HEK293T (cell line): ENCODE measurements at regions not wholly inside any gene's neighbourhood (a gene's known extent, or its start where the extent isn't known, plus 50 kb on each side); places are given as distances from the start of the nearest gene placed in this dataset.

Experiments
- CTCF ChIA-PET: fragments of 350-600 bp; formaldehyde crosslinking; extraction: SDS; loops from one replicate; lab custom pipeline; 2021; ENCODE audit warnings: antibody characterized with exemption, inconsistent platforms; lab: Yijun Ruan, JAX
- POLR2A ChIA-PET: fragments of 350-600 bp; formaldehyde crosslinking; extraction: SDS; loops from one replicate; lab custom pipeline; 2020; ENCODE audit warnings: antibody characterized with exemption, inconsistent platforms; lab: Yijun Ruan, JAX
- DNase-seq: peaks from one replicate; pipeline ENCODE4 v3.0.0; 2012; ENCODE audit warnings: mixed read lengths; ENCODE audit errors: extremely low spot score
- ARNT ChIP-seq: fragments of 450-650 bp; IDR thresholded peaks from 2 replicates; pipeline ENCODE4 v1.6.1; 2017; ENCODE audit warnings: mild to moderate bottlenecking
- BHLHE40 ChIP-seq: fragments of 450-650 bp; IDR thresholded peaks from 2 replicates; pipeline ENCODE4 v1.6.1; 2016; ENCODE audit warnings: mild to moderate bottlenecking, moderate library complexity, borderline replicate concordance
- CTBP1 ChIP-seq: fragments of 450-650 bp; IDR thresholded peaks from 2 replicates; pipeline ENCODE4 v1.6.1; 2016; ENCODE audit warnings: borderline replicate concordance
- ELF4 ChIP-seq: fragments of 450-650 bp; IDR thresholded peaks from 2 replicates; pipeline ENCODE4 v1.6.1; 2017; ENCODE audit warnings: antibody characterized with exemption
- FOXA1 ChIP-seq: fragments of 450-650 bp; IDR thresholded peaks from 2 replicates; pipeline ENCODE4 v1.6.1; 2016; ENCODE audit warnings: mild to moderate bottlenecking
- FOXK2 ChIP-seq: fragments of 450-650 bp; IDR thresholded peaks from 2 replicates; pipeline ENCODE4 v1.6.1; 2016; ENCODE audit warnings: mild to moderate bottlenecking
- FOXM1 ChIP-seq: fragments of 450-650 bp; IDR thresholded peaks from 2 replicates; pipeline ENCODE4 v1.6.1; 2017; ENCODE audit warnings: mild to moderate bottlenecking, borderline replicate concordance
- HDGF ChIP-seq: fragments of 450-650 bp; IDR thresholded peaks from 2 replicates; pipeline ENCODE4 v1.6.1; 2017; ENCODE audit warnings: antibody characterized with exemption, borderline replicate concordance
- L3MBTL2 ChIP-seq: fragments of 450-650 bp; conservative IDR thresholded peaks from 2 replicates; pipeline ENCODE4 v1.6.1; 2016; ENCODE audit warnings: mild to moderate bottlenecking
- LEF1 ChIP-seq: fragments of 450-650 bp; IDR thresholded peaks from 2 replicates; pipeline ENCODE4 v1.6.1; 2017; ENCODE audit warnings: mild to moderate bottlenecking, borderline replicate concordance
- NFRKB ChIP-seq: fragments of 450-650 bp; IDR thresholded peaks from 2 replicates; pipeline ENCODE4 v1.6.1; 2016; ENCODE audit warnings: mild to moderate bottlenecking, moderate library complexity
- PKNOX1 ChIP-seq: fragments of 450-650 bp; IDR thresholded peaks from 2 replicates; pipeline ENCODE4 v1.6.1; 2016
- SP1 ChIP-seq: fragments of 450-650 bp; IDR thresholded peaks from 2 replicates; pipeline ENCODE4 v1.6.1; 2017
- SUZ12 ChIP-seq: fragments of 450-650 bp; IDR thresholded peaks from 2 replicates; pipeline ENCODE4 v1.6.1; 2016; ENCODE audit warnings: mild to moderate bottlenecking
- TARDBP ChIP-seq: fragments of 450-650 bp; IDR thresholded peaks from 2 replicates; pipeline ENCODE4 v1.6.1; 2016
- ZNF384 ChIP-seq: fragments of 450-650 bp; IDR thresholded peaks from 2 replicates; pipeline ENCODE4 v1.6.1; 2016

- POLR2A ChIA-PET, result no interaction called here
- TF ChIP-seq BHLHE40, result no peak
- no peak for TF ChIP-seq FOXM1
- TF ChIP-seq TARDBP, result no peak
- TF ChIP-seq FOXK2, result no peak
- no peak for TF ChIP-seq FOXA1
- TF ChIP-seq SP1, result no peak
- no peak for TF ChIP-seq HDGF
- no peak for TF ChIP-seq ZNF384
- TF ChIP-seq L3MBTL2, result no peak
- DNase-seq, result no peak
- CTCF ChIA-PET, result no interaction called here
Observed at GRCh38 chr16:26909623-26910022, 157.1 kb upstream of the C16orf82 start.

DNA sequence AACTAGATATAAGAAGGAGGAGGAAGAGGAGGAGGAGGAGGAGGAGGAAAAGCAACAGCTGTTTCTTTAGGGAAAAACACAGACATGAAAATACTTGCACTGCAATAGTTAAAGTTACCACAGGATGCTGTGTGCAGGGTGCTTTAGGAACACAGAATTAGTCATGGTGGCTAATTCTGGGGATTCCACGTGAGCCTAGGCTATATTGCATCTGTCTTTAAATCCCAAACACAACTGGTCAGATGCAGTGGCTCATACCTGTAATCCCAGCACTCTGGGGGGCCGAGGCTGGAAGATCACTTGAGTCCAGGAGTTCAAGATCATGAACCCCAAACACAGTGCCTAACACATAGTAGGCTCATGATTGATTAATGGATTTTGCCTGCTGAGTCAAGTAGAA is 155.3 kb upstream of the C16orf82 start:
- POLR2A ChIA-PET, result no interaction called here
- CTCF ChIA-PET, result no interaction called here
- TF ChIP-seq HDGF, result no peak
- no peak for TF ChIP-seq CTBP1
- TF ChIP-seq ELF4, result no peak
- no peak for TF ChIP-seq SP1
- no peak for TF ChIP-seq ARNT
- no peak for TF ChIP-seq FOXK2
- TF ChIP-seq NFRKB, result no peak
- DNase-seq, result no peak

DNA sequence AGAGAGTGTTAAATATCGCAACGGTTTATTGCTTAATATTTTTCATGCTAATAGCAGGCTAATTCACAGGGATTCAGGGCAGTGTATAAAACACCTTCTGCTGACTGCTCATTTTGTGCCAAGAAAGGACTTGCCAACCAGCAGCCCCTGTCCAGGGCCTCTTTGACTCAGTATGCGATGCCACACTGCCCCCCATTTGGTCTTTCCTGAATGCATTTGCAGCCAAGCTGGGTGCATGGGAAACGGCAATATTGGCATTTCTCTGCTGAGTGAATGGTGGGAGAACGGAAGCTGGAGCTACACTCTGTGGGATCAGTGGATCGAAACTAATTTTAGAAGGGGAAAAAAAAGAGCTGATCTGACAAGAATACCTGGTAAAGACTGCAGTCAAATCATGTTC is 152.9 kb upstream of the C16orf82 start:
- TF ChIP-seq NFRKB (no peak), ELF4 (no peak), CTBP1 (no peak)
- CTCF ChIA-PET, result no interaction called here
- no peak for DNase-seq
- POLR2A ChIA-PET, result no interaction called here

- no peak for DNase-seq
- ChIA-PET POLR2A (no interaction called here), CTCF (no interaction called here)
- TF ChIP-seq CTBP1, result no peak
Observed at GRCh38 chr16:26930786-26931581, 135.7 kb upstream of the C16orf82 start.

GRCh38 chr16:26950636-26951035 is 116.1 kb upstream of the C16orf82 start:
- TF ChIP-seq FOXM1 (no peak), CTBP1 (no peak), SP1 (no peak), L3MBTL2 (no peak), NFRKB (no peak), FOXK2 (no peak), TARDBP (no peak), ZNF384 (no peak), ELF4 (no peak), PKNOX1 (no peak), HDGF (no peak), SUZ12 (no peak), ARNT (no peak), BHLHE40 (no peak), LEF1 (no peak), FOXA1 (no peak)
- ChIA-PET CTCF (no interaction called here), POLR2A (no interaction called here)
- DNase-seq, result no peak

- POLR2A ChIA-PET, result no interaction called here
- no peak for DNase-seq
- CTCF ChIA-PET, result no interaction called here
Observed at GRCh38 chr16:26951950-26952349, 114.8 kb upstream of the C16orf82 start.

DNA sequence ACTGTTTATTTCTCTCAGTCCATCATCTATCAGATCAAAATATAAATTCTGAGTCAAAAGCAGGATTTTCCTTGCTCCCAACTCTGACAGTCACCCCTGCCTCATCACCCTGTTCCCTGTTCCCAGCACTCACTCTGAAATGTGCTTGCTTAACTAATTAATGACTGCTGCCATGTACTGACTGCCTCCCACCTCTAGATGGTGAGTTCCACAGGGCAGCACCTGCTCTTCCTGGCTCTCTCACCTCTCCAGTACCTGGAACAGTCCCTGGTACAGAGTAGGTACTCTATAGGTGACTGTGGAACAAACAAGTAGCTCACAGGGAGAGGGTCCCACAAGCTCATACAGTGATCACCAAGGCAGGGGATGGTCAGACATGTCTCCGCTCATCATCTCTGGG is 114.3 kb upstream of the C16orf82 start:
- no peak for DNase-seq
- CTCF ChIA-PET, result no interaction called here
- no peak for TF ChIP-seq FOXA1
- POLR2A ChIA-PET, result no interaction called here

More at GRCh38 chr16:26951950-26952349, 114.8 kb upstream of the C16orf82 start:
- no peak for TF ChIP-seq NFRKB
- TF ChIP-seq BHLHE40, result no peak
- no peak for TF ChIP-seq L3MBTL2
- TF ChIP-seq SUZ12, result no peak
- TF ChIP-seq FOXM1, result no peak
- TF ChIP-seq ELF4, result no peak
- TF ChIP-seq LEF1, result no peak

DNA sequence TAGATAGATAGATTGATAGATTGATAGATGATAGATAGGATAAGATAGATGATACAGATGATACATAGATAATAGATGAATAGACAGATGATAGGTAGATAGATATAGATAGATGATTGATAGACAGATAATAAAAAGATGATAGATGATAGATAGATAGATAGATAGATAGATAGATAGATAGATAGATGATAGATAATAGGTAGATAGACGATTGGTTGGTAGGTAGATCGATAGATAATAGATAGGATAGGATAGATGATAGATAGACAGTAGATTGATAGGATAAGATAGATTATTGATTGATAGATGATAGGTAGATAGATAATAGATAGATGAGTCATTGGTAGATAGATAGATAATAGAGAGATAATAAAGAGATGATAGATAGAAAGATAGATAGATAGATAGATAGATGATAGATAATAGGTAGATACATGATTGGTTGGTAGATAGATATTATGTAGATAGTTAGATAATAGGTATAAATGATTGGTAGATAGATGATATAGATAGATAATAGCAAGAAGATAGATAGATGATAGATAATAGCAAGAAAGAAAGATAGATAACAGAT is 109.4 kb upstream of the C16orf82 start:
- ChIA-PET CTCF (no interaction called here), POLR2A (no interaction called here)
- 0 out of 2 replicates have a peak, but pooled peaks have one; percentile 28 for TF ChIP-seq SUZ12
- TF ChIP-seq ARNT, result no peak
- no peak for DNase-seq
